ENCODE measurements at regions not wholly inside any gene's neighbourhood (a gene's known extent, or its start where the extent isn't known, plus 50 kb on each side); places are given as distances from the start of the nearest gene placed in this dataset.
"Not testable (repeated sequence)": the region's sequence is repeated elsewhere in the genome, so short reads cannot be mapped to it uniquely, and the experiment has no call there.

- H3K4me3 ChIP-seq = no peak overlapping the region
- no peaks in the 10 kb centered on the region for H3K36me3 ChIP-seq
- TF ChIP-seq CTCF (IDR thresholded peaks at IDR 0.05) (no peak), POLR2A (IDR thresholded peaks at IDR 0.05) (no peak), EP300 (IDR thresholded peaks at IDR 0.05) (no peak)
- no peak overlapping the region for H3K27ac ChIP-seq
- WGBS, 3 donors = 63 to 73% (median 70%) methylated on average over 8 of the region's 8 CpGs
- intact Hi-C loops (cut with DNase I) = loop anchor here in 1 of 4 donors (10.0 kb wide), 2 partner anchors 64 to 506 kb away; no protein-coding TSS in a partner anchor
- H3K9me3 ChIP-seq = no peaks in the 10 kb centered on the region
- no peak for DNase-seq
- no peaks in the 10 kb centered on the region for H3K27me3 ChIP-seq
- H3K4me1 ChIP-seq (ENCODE audit: insufficient read depth) = no peaks in the 10 kb centered on the region
Measured at GRCh38 chr15:96870580-96870979, 540.1 kb downstream of the NR2F2 start.

GRCh38 chr15:96877442-96877841 lies 546.9 kb downstream of the NR2F2 start:
- H3K27ac ChIP-seq; H3K27me3 ChIP-seq; H3K4me3 ChIP-seq; DNase-seq; H3K9me3 ChIP-seq; H3K4me1 ChIP-seq (ENCODE audit: insufficient read depth); H3K36me3 ChIP-seq: not testable (repeated sequence)
- intact Hi-C loops (cut with DNase I) = loop anchor here in 1 of 4 donors (10.0 kb wide), 2 partner anchors 57 to 513 kb away; no protein-coding TSS in a partner anchor
- 72 to 92% (median 89%) methylated on average over 6 of the region's 6 CpGs for WGBS, 3 donors

- no peaks in the 10 kb centered on the region for H3K36me3 ChIP-seq
- 96 to 100% (median 98%) methylated on average over 2 of the region's 2 CpGs for WGBS, 3 donors
- H3K27ac ChIP-seq = no peak overlapping the region
- intact Hi-C loops (cut with DNase I) = loop anchor here in 1 of 4 donors (10.0 kb wide), 2 partner anchors 57 to 513 kb away; no protein-coding TSS in a partner anchor
- DNase-seq = no peak
- no peaks in the 10 kb centered on the region for H3K4me1 ChIP-seq (ENCODE audit: insufficient read depth)
- H3K9me3 ChIP-seq = no peaks in the 10 kb centered on the region
- no peak overlapping the region for H3K4me3 ChIP-seq
- H3K27me3 ChIP-seq = no peaks in the 10 kb centered on the region
- TF ChIP-seq EP300 (IDR thresholded peaks at IDR 0.05) (no peak), CTCF (IDR thresholded peaks at IDR 0.05) (no peak), POLR2A (IDR thresholded peaks at IDR 0.05) (no peak)
Measured at GRCh38 chr15:96878129-96878528, 547.6 kb downstream of the NR2F2 start.

- intact Hi-C loops (cut with DNase I) = no loop called here
- H3K27me3 ChIP-seq = no peaks in the 10 kb centered on the region
- H3K4me1 ChIP-seq (ENCODE audit: insufficient read depth) = no peaks in the 10 kb centered on the region
- no peaks in the 10 kb centered on the region for H3K9me3 ChIP-seq
- H3K27ac ChIP-seq = no peak overlapping the region
- DNase-seq = no peak
- WGBS, 3 donors = 45 to 51% (median 46%) methylated on average over 4 of the region's 4 CpGs
- H3K4me3 ChIP-seq = no peak overlapping the region
- no peak for TF ChIP-seq EP300 (IDR thresholded peaks at IDR 0.05)
- no peak for TF ChIP-seq CTCF (IDR thresholded peaks at IDR 0.05)
- no peak for TF ChIP-seq POLR2A (IDR thresholded peaks at IDR 0.05)
- H3K36me3 ChIP-seq = no peaks in the 10 kb centered on the region
Measured at GRCh38 chr15:96882121-96882772, 551.7 kb downstream of the NR2F2 start.

GRCh38 chr15:96887730-96888129 lies 557.2 kb downstream of the NR2F2 start:
- H3K36me3 ChIP-seq = no peaks in the 10 kb centered on the region
- DNase-seq = no peak
- intact Hi-C loops (cut with DNase I) = no loop called here
- H3K4me3 ChIP-seq = no peak overlapping the region
- H3K27me3 ChIP-seq = no peaks in the 10 kb centered on the region
- no peak overlapping the region for H3K27ac ChIP-seq
- TF ChIP-seq POLR2A (IDR thresholded peaks at IDR 0.05) = no peak
- no peak for TF ChIP-seq CTCF (IDR thresholded peaks at IDR 0.05)
- TF ChIP-seq EP300 (IDR thresholded peaks at IDR 0.05) = no peak
- H3K9me3 ChIP-seq = no peaks in the 10 kb centered on the region
- 69 to 85% (median 76%) methylated on average over 1 of the region's 1 CpG for WGBS, 3 donors
- H3K4me1 ChIP-seq (ENCODE audit: insufficient read depth) = no peaks in the 10 kb centered on the region

Measured in ovary (tissue), 7 donors.